Left kidney (tissue), 1 donor: ENCODE measurements at regions not wholly inside any gene's neighbourhood (a gene's known extent, or its start where the extent isn't known, plus 50 kb on each side); places are given as distances from the start of the nearest gene placed in this dataset.

ENCODE experiments used
- DNase-seq: peaks from one replicate; pipeline ENCODE4 v3.0.0-alpha.2; 2013

DNA sequence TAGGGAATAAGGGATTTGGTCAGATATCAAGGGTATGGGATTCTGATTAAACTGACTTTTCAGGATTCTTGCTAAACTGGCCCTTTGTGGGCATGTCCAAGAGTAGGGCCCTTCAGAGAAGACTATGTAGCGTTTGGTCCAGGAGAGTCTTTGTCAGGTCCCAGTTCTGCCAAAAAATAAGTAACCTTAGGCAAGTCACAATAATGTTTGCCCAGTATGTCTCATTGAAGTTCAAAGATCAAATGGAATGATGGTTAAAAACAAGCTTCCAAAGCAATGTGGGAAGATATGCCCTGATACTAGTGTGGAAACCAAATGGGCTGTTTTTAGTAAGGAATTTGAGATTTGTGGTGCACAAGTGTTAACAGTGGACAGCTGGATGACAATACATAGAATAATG is 454.4 kb downstream of the WDR72 start:
- DNase-seq, result no peak

DNA sequence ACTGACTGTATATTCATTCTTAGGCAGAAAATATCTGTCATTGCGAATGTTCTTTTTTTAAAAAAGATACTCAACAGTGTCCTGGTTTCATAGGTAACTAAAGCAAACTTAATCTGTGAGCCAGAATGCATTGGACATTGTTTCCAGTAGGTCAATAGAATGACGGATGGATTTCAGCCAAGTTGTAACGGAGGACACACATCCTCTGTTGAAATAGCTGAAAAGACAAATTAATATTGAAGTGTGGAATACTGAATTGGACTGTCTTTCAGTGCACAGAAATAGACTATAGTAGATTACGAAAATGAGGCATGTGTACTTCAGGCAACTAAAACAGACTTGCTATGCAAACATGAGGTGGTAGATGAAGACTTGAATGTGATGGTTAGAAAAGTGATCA is 461.6 kb downstream of the WDR72 start:
- no peak for DNase-seq

DNA sequence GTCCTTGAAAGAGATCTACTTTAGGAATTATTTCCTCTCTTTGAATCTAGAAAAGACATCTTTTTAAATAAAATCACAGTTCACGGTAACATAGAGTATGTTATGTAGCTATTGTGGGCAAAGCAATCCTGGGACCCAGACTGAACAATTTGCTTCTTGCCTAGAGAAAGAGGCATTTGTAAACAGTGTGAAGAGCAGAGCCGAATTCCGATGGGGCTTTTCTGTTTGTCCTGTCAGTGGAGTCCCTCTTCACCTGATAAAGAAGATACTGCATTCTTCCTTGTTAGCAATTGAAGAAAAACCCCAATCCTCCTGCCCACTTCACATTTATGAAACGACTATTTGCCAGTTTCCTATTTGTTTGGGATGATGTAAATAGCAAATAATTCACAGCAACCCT is 462.9 kb downstream of the WDR72 start:
- DNase-seq, result no peak

DNA sequence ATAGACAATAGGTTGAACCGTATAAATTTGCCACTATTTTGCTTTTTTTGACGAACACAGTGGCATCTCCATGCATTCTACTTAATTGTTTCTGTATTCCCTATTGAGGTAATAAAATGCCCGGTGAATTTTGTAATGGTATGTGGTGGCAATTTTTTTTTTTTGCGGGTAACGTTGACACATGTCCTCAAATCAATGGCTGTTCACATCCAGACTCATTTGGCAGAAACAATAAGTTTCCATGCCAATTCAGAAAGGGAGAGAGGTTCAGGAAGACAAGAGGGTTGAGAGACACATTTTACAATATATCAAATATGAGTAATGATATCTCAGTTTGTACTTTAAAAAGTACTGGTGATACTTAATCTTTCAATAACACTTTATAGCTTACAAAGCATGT is 463.9 kb downstream of the WDR72 start:
- no peak for DNase-seq

DNA sequence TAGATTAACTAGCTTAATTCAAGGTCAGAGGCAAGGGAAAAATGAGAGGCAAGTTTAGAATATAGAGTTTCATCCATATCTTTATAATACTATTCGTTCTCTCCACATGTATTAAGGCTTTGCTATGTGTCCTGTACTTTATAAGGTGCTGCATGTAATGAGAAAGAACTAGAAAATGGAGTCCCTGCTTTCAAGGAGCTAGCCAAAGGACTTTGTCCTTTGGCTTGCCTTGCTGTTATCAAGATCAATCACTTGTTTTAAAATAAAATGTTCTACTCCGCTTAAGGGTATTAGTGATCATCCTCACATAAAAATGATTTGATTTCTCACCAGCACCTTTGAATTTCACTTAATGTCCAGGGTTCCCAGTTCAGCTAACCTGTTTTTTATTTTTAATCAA is 470.9 kb downstream of the WDR72 start:
- no peak for DNase-seq

DNA sequence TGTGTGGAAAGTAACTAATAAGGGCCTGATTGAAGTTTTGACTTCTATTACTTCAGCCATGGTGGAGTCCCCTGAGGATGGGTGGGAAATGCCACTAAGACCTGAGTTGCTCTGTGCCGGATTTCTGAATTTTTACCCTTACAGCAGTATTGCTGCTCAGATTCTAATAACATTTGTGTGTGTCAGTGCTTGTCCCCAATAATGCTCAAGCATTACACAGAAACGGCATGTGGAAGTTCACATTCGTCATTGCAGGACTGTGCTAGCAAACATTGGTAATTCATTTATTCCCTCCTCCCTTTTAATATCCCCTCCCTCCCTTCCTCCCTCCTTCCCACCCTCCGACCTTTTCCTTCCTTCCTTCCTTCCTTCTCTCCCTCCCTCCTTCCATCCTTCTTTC is 484.5 kb upstream of the ONECUT1 start:
- DNase-seq, result no peak

DNA sequence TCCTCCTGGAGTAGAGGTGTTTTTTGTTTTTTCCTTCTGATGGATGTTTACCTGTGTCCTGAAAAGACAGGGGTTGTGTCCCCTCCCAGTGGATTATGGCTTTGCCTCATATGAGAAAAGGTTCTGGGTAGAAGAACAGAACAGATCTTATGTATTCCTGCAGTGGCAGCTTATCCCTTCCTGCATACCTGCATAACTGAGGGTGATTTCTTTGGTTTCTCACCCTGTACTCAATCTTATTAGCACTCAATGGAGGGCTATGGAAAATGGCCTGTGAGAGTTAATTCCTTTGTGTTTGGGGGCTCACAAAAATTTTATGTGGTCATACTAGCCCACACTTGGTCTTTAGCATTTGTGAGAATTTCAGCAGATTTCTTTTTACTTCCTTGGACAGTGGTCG is 482.0 kb upstream of the ONECUT1 start:
- no peak for DNase-seq

DNA sequence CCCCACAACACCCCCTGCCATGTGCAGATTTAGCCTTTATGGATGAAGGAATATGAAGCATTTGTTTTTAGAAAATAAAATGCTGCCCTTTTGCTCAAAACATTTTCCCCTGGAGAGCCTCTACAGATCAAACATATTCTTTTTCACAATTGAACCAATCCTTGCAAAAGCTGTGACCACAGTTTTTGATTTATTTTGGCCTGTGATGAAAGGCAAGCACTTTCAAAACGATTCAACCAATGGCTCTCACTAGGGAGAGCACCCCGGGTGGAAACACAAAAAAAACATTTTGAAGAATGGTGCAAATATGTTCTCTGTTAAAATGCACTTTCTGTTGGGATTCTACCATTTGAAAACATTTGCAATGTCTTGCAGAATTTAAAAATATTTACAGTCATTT is 476.0 kb upstream of the ONECUT1 start:
- DNase-seq, result no peak

DNA sequence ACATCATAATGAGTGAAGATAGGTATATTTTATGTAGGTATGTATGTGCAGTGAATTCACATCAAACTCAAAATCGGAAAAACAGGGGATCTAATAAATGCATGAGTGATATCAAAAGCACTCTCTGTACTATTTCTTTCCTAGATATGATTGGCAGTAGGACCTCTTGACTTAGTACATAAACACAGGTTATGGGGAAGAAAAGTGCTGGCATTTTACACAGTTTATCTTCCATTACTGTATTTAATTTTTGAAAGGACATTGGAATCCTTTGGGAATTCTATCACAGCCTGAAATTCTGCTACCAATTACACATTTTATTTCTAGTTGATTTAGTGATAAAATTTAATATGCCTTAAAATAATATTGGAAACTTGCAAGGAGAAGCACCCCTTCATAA is 470.5 kb upstream of the ONECUT1 start:
- no peak for DNase-seq

DNA sequence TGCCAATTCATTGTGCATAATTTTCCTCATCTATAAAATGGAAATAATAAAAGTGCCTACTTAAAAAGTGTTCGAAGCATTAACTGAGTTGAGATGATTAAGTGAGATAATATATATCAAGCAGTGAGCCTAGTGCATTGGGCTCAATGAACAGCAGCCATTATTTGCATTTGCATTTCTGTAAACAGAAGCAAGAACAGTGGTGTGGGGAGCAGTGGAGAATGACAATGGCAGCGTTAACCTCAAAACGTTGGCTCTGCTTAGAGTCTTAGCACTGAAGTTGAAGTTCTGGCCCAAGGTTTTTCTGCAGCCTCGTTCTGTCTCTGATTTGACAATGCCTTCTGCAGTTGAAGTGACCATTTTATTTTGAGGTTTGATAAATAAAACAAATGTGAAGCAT is 466.3 kb upstream of the ONECUT1 start:
- no peak for DNase-seq

DNA sequence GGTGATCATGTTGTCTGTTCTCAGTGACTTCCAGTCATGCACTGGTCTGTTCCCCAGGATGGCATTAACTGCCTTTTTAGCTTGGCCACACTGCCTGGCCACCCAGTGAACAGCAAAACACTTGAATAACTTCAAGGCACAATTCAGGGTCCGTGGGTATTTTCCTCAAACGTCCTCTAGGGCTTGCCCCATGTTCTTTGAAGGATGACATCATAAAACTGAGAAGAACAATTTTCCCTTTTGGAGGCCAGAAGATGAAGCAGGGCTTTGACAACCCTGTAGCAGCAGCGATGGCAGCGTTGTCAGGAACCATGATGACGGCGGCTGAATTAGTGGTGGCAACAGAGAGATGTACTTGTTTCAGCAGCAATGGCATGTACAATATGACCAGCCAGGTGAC is 465.9 kb upstream of the ONECUT1 start:
- no peak for DNase-seq

DNA sequence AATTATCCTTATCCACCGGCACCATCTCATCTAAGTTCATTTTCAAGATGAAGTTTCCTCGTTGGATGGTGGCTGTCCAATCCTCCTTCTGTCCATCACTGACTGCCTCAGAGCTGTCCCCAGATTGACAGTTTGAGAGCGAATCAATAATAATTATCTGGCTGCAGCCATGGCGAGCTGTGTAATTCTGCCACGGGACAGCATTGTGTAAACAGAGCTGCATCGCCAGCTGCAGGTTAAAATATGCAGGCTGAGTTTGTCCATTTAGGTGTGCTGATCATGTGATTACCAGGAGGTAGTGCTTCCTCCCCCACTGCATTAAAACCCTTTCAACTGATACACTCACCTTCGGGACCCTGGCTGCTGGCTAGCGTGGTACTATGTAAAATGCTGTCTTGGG is 461.9 kb upstream of the ONECUT1 start:
- peak; percentile 4 for DNase-seq

DNA sequence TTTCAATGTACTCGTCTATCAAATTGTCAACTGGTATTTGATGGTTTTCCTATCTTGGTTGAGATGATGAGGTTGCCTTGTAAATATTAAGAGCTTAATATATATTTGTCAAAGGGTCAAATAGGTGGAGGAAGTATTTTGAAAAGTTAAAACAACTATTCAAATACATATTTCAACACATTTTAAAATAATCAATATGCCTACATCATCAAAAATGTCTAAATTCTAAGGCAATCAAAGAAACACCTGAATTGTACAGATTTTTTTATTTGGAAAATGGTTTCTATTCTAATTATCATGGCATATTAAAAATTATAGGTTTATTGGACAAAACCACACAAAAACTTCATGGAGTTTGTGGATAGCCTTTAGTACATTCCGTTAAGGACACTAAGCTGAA is 461.4 kb upstream of the ONECUT1 start:
- DNase-seq, result no peak

DNA sequence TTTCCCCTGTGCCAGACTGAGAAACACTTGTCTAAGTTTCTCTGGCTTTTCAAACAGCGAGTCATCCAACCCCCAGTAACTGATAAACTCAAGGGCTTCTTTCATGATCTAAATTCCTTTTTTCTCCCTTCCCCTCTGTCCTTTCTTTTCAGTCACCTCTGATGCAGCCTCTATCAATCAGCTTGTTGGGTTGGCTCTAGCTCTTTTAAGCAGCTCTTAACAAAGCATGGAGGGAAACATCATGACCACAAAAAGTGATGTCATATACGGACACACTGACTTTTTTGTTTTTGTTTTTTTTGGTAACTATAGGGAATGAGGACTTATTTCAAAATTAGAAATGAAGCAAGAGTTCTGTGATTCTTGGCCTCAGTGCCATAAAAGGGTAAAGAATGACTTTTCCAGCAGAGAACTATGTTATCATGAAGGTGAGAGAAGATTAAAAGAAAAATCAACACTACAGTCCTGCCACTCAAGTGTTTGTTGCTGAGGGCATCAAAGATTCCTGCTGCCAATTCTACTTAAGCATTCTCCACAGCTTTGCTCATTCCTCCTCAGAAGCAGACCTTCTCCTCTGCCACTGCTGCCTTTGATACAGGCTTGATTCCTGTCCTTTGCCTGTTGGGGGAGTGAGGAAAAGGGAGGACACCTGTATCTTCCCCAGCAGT is 457.0 kb upstream of the ONECUT1 start:
- DNase-seq, result no peak

DNA sequence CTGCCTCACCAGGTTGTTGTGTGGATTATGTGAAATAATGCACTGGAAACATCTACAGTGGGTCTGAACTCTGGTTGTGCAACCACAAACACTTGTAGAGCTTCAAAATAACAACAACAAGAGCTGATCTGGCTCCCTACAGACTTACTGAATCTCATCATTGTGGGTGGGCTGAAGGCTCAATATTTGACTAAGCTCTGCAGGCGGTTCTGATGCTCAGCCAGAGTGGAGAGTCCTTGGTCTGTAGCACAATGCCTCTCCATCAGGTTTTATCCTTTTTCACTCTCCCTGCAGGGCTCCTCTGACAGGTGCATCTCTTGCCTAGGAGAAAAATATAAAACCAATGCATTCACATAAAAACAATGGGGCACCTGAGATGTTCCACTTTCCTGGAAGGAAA is 456.3 kb upstream of the ONECUT1 start:
- DNase-seq, result no peak

DNA sequence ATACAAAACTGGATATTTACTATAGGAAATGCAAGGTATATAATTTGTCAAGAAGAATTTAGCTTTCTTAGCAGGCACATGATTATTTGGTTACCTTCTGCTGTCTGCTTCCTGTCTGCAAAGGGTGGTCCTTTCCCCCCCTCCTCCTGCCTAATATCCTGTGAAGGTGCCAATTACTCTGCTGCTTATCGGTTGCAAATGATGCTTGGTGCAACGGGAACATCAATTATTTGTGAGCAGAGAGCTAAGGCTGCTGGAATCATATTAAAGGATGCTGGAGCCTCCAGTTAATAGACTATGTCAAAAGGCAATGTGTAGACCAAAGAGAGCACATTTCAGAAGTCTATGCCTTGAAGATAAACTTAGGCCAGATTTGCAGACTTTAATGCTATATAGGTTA is 443.7 kb upstream of the ONECUT1 start:
- DNase-seq, result no peak

DNA sequence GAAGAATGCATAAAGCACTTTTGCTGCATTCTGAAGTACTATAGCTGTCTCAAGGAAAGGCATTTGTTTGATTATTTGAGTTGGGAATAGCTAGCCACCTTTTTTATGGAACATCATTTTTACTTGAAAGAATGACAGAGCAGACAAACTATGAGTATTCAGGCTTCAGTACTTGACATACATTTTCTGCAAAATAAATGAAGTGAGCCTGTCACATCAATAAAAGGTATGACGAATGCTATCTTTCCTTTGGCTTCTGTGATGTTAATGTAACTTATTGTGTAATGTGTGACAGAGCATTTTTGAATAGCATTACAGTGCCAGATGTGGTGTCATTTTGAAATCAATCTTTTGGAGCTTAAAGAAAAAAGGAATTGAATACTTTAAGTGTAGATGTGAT is 440.3 kb upstream of the ONECUT1 start:
- no peak for DNase-seq

DNA sequence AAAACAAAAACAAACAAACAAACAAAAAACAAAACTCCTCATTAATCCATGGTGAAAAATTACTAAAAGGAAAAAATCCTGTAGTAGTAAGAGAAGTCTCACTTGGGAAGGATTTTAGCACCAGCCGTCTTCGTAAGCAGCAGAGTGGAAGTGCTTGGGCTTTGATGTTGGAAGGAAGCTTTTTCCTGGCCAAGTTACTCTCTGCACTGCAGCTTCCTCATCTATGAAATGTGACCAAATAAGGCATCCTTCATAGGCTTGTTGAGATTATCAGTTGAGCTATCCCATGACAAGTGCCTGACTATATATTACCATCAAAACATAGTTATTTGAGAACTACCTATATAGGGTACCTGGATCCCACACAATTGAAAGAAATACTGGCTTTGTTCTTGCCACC is 436.4 kb upstream of the ONECUT1 start:
- no peak for DNase-seq

DNA sequence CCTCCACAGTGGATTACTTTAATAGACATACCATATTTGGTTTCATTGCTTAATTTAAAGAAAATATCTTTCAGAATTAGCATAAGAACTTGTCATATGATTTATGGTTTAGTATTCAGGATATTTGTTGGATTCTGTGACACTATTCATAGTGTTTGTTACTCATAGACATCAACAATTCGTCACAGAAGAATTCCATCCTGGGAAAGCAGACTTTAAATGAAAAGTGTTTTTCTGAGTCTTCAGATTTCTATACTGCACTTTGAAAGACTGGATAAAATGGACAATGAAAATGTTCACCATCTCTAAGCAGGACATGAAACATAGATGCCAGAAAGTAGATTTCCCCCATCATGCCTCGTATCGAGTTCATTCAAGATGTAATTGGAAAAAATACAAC is 435.6 kb upstream of the ONECUT1 start:
- no peak for DNase-seq

DNA sequence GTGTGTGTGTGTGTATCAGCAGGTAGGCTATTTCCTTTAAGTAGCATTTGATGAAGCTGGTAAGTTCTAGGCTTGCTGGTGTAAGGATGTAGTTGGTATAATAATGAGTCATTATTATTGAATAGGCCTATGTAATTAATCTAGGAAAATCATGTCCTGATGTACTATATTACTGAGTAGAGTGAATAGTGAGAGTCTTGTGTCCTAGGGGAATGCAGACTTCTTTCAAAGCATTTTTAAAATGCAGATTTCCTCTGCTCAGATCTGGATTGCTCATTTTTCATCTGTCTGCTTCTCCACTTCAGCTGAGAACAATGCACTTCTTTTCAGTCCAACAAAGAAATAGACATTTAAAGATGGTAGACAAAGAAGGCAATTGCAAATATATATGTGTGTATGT is 434.2 kb upstream of the ONECUT1 start:
- DNase-seq, result no peak

DNA sequence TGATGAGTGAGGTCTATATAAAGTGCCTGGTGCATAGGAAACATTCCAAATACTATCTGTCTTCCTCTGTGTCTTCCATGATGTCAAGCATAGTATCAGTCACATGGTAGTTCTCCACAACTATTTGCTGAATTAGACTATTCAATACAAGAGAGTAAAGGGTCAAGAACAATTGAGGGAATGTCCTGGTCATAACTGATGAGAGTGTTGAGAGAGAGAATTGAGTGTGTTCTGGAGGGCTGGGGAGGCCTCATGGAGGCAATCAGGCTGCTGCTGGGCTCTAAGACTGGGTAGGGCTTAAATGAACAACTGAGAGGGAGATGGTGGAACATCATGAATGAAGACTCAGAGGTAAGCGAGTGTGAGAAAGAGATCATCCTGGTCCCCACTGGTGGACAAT is 433.7 kb upstream of the ONECUT1 start:
- no peak for DNase-seq

DNA sequence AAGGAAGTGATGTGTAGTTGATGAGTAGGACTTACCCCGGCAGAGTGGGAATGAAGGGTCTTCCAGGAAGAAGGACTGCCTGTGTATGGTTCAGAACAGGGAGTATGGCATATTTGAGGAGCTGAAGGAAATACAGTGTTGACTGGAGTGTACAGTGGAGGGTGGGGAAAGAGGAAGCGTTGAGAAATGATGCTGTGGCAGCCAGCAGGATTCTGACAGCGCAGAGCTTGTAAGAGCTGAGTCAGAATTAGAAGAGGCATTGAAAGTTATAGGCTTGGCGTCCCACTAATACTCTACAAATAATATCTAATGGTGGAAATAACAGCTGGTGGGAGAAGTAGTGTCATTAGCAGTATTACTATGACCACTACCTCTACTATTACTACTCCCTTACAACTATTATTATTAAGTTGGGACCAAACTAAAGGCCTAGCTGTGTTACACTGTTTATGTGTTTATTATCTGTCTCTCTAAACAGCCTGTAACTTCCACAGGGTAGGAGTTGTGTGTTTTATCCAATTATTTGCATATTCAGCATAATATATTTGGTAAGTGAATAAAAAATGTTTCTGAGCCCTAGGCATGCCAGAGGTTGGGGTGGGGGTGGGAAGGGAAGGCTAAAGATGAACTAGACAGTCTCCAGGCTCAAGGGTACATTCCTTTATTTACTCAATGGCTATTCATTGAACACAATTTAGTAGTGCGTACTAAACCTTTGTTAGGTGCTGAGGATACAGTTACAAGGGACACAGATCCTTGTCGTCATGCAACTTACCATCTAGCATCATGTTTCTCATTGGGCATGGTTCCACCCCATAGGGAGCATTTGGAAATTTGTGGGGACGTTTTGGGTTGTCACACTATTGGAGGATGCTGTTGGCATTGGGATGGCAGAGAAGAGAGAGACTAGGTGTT is 428.8 kb upstream of the ONECUT1 start:
- no peak for DNase-seq

DNA sequence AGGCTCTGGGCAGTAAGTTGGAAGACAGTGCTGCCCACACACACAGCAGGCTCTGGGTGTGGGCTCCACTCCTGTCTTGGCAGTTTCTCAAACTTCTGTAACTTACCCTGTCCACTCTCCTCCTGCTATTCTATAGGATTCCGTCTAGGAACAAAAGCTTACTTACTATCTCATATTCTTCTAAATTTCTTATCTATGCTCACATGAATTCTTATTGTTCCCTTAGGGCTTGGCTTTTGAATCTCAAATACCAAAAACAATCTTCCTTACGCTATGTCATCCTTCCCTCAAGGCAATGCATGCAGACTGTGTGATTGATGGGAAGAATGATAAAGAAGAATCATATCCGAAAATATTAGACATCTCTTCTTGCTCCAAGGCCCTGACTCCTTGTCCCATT is 425.9 kb upstream of the ONECUT1 start:
- DNase-seq, result no peak

DNA sequence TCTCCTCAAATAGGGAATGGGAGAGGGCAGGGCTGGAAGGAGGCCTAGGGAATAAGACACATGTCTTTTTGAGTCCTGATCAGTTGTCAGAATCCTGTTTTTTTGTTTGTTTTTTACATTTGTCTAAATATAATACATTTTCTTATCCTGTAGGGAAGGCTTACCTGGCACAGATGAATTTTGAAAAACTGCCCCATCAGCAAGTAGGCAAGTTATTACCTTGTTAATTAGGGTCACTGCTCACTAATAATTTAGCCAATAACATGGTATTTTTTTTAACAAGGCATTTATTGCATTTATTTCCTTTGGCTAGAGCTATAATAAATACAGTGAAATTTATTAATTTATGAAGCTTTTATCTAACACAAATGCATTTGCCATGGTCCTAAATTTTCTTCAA is 423.2 kb upstream of the ONECUT1 start:
- no peak for DNase-seq
